Pancreas (tissue), 10 donors: ENCODE measurements at regions not wholly inside any gene's neighbourhood (a gene's known extent, or its start where the extent isn't known, plus 50 kb on each side); places are given as distances from the start of the nearest gene placed in this dataset.

Experiments
- ATAC-seq, 4 donors: fragments of 200-7000 bp; cut with Tn5 transposase; one replicate each; pipeline versions ENCODE4 v1.8.0 to v1.9.1; 2020; ENCODE audit warnings: mild to moderate bottlenecking in 4 of 4, moderate library complexity in 4 of 4
- DNase-seq, 6 donors: peaks; one replicate each; pipeline ENCODE4 v3.0.0-alpha.2; 2020
- FAIRE-seq: peaks from 2 replicates; lab custom pipeline; 2012; peaks lifted over from hg19 to GRCh38; lab: Jason Lieb, UNC
- H3K27ac ChIP-seq, 4 donors: fragments of 200-600 bp; sonication (generic); 1 replicate in 3 of 4; 2 replicates in 1 of 4; pipeline versions ENCODE4 v1.5.0 to v1.8.0; 2020
- H3K27me3 ChIP-seq, 4 donors: fragments of 200-600 bp; one replicate each; pipeline ENCODE4 v1.8.0; 2021
- H3K36me3 ChIP-seq, 3 donors: fragments of 200-600 bp; sonication (generic) in 1 of 3; one replicate each; pipeline versions ENCODE4 v1.5.0 to v1.8.0; 2020 to 2021
- H3K4me1 ChIP-seq, 3 donors: fragments of 200-600 bp; one replicate each; pipeline ENCODE4 v1.8.0; 2021
- H3K4me3 ChIP-seq, 4 donors: fragments of 200-600 bp; sonication (generic) in 2 of 4; one replicate each; pipeline versions ENCODE4 v1.5.0 to v1.8.0; 2020 to 2021
- H3K9me3 ChIP-seq, 4 donors: fragments of 200-600 bp; one replicate each; pipeline ENCODE4 v1.8.0; 2021
- WGBS, 2 donors: extraction: QIAGEN DNeasy Blood & Tissue Kit; methylation state at CpG; one replicate each; pipeline ENCODE4 v1.1.7; 2013; 5-methylcytosine and 5-hydroxymethylcytosine counted together
- intact Hi-C, 3 donors: fragments of 100-400 bp; cut with DNase I; formaldehyde crosslinking; loops; one replicate each; pipeline versions ENCODE4 v1.11.1 to v1.14.2; 2022
- TF ChIP-seq, protein P1 (sequence below), 4 donors: fragments of 200-600 bp; sonication (generic) in 3 of 4; IDR thresholded peaks; one replicate each; pipeline versions ENCODE4 v1.5.0 to v1.8.0; 2021; ENCODE audit warnings: antibody characterized with exemption in 4 of 4
- donor health status: healthy with polysubstance abuse.
- donor health status: DM: no; HTN: no; CAD: no; lungs with moderate emphysema.
- donor health status: DM: no; HTN: no; CAD: no.
- donor health status: control.
- donor health status: control.
- donor health status: Bipolar disorder and iron deficiency.
- donor health status: DM: yes; HTN: yes; CAD: no.
- donor health status: DM: no; HTN: no; CAD: no.
- donor health status: DM: no; HTN: no; CAD: no.
- donor health status: DM: yes; HTN: yes; CAD: no.

DNA sequence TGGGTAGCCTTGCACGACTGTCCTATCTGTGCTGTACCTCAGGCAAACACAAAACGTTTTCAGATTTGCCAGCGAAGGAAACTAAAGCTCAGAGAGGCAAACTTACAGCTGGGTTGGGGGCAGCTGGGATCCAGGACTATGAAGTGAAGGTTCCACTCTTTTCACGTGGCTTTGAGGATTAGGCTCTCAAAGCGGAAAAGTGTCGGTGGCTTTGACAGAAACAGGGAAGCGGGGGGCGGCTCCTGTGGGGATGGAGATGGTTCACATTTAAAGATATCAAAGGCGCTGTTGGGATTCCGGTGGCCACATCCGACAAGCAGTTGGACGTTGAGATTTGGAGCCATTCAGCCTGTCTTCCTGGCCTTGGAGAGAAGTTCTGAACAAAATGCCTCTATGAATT is 958.3 kb upstream of the ZNF722 start:
- DNase-seq: no peak

DNA sequence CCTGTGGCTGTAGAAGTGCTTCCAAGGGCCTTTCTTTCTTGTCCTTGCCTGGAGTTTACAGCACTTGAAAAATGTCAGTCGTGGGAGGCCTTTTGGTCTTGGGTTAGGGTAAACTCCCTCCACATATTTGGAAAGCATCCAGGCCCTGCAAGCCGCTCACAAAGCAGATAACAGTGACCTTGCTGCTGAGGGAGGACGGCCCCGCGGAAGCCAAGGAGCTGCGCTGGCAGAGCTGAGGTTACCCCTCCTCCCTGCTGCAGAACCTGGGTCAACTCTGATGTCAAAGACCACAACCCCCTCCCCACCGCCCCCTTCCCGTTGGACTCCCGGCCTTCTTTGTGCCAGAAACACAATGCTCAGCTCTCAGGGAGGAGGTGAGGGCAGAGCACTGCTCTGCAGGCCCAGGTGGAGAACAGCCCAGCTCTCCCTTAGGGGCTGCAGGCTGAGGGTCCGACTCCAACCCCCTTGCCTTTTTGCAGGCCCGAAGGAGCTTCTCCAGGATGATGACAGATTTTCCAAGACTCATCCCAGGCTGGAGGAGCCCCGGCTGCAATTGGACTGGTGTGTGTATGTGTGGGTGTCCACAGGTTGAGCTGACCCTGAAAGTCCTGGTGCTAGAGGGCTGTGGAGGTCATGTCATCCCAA is 957.6 kb upstream of the ZNF722 start:
- no peaks in the 10 kb centered on the region for H3K9me3 ChIP-seq
- TF ChIP-seq, protein P1, sequence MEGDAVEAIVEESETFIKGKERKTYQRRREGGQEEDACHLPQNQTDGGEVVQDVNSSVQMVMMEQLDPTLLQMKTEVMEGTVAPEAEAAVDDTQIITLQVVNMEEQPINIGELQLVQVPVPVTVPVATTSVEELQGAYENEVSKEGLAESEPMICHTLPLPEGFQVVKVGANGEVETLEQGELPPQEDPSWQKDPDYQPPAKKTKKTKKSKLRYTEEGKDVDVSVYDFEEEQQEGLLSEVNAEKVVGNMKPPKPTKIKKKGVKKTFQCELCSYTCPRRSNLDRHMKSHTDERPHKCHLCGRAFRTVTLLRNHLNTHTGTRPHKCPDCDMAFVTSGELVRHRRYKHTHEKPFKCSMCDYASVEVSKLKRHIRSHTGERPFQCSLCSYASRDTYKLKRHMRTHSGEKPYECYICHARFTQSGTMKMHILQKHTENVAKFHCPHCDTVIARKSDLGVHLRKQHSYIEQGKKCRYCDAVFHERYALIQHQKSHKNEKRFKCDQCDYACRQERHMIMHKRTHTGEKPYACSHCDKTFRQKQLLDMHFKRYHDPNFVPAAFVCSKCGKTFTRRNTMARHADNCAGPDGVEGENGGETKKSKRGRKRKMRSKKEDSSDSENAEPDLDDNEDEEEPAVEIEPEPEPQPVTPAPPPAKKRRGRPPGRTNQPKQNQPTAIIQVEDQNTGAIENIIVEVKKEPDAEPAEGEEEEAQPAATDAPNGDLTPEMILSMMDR (IDR thresholded peaks at IDR 0.05): no peak
- H3K4me3 ChIP-seq: no peak overlapping the region
- FAIRE-seq: no peak
- H3K27ac ChIP-seq: no peak overlapping the region
- DNase-seq: no peak
- intact Hi-C loops: loop anchor here in 1 of 3 donors (10.0 kb wide), 1 partner anchor 56 kb away; no protein-coding TSS in a partner anchor
- H3K36me3 ChIP-seq: no peaks in the 10 kb centered on the region
- no peak for ATAC-seq
- H3K27me3 ChIP-seq: no peaks in the 10 kb centered on the region
- WGBS, 2 donors: 49 to 54% methylated on average over 12 of the region's 12 CpGs
- H3K4me1 ChIP-seq: no peaks in the 10 kb centered on the region

More for the DNA sequence above, 958.3 kb upstream of the ZNF722 start:
- Histone ChIP-seq H3K27ac (no peak overlapping the region), H3K9me3 (no peaks in the 10 kb centered on the region), H3K4me3 (no peak overlapping the region), H3K27me3 (no peaks in the 10 kb centered on the region), H3K4me1 (no peaks in the 10 kb centered on the region), H3K36me3 (no peaks in the 10 kb centered on the region)
- 61 to 69% methylated on average over 12 of the region's 12 CpGs for WGBS, 2 donors
- intact Hi-C loops: loop anchor here in 1 of 3 donors (10.0 kb wide), 1 partner anchor 56 kb away; no protein-coding TSS in a partner anchor
- no peak for ATAC-seq
- FAIRE-seq: no peak
- TF ChIP-seq, protein P1 (IDR thresholded peaks at IDR 0.05): no peak

DNA sequence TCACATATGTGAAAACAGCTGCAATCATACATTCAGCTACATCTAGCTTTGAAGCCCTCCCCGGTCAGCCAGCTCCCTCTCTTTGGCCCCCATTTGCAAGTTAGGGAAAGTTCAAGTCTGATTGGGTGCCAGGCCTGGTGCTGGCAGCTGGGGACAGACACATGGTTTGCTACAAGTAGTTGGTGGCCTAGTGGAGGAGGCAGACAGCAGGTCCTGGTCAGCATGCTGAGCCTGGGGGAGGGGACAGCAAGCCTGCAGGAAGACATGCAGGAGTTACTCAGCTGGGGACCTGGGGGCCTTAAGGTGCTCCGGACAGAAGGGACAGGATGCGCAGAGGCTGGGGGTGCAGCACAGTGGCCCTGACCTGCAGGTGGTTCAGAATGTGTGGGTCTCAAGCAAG is 956.9 kb upstream of the ZNF722 start:
- Histone ChIP-seq H3K9me3 (no peaks in the 10 kb centered on the region), H3K4me1 (no peaks in the 10 kb centered on the region), H3K27ac (no peak overlapping the region), H3K36me3 (no peaks in the 10 kb centered on the region), H3K4me3 (no peak overlapping the region), H3K27me3 (no peaks in the 10 kb centered on the region)
- intact Hi-C loops: loop anchor here in 1 of 3 donors (10.0 kb wide), 1 partner anchor 57 kb away; no protein-coding TSS in a partner anchor
- FAIRE-seq (no peak), DNase-seq (no peak), ATAC-seq (no peak)
- WGBS, 2 donors: 75 to 87% methylated on average over 3 of the region's 3 CpGs
- TF ChIP-seq, protein P1 (IDR thresholded peaks at IDR 0.05): no peak

DNA sequence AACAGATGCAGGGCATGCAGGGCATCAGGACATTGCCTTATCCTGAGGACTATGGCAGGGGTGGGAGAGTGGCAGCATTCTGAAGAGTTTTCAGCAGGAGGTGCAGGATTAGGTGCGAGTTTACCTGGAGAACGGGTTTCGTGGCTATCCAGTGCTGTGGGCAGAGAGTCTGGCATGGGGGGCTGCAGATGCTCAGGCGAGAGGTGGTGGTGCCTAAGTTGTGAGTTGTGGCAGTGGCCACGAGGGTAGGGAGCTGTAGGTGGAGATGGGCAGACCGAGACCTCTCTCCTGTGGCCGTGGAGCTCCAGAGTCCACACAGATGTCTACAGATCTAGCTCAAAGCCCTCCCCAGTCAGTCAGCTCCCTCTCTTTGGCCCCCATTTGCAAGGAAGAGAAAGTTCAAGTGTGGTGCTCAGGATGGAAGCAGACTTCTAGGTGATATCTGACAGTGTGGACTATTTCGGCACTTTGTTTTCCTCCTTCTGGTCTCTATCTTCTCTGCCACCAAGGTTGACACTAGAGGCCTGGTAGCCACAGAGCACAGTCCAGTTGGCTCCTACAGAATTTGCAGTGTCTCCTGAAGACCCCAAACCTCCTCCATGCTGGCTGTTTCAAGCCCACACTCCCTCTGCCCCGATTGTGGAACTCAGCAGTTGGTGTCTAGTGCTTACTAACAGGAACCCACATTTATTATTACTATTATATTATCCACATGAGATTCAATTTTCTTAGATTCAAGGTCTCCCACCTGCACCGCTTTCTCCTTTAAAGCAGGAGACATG is 955.7 kb upstream of the ZNF722 start:
- no peaks in the 10 kb centered on the region for H3K36me3 ChIP-seq
- no peak overlapping the region for H3K27ac ChIP-seq
- no peaks in the 10 kb centered on the region for H3K4me1 ChIP-seq
- TF ChIP-seq, protein P1 (IDR thresholded peaks at IDR 0.05): no peak
- intact Hi-C loops: loop anchor here in 1 of 3 donors (10.0 kb wide), 1 partner anchor 58 kb away; no protein-coding TSS in a partner anchor
- 48 to 61% methylated on average over 10 of the region's 10 CpGs for WGBS, 2 donors
- H3K27me3 ChIP-seq: no peaks in the 10 kb centered on the region
- FAIRE-seq (no peak), ATAC-seq (no peak), DNase-seq (no peak)
- H3K4me3 ChIP-seq: no peak overlapping the region
- no peaks in the 10 kb centered on the region for H3K9me3 ChIP-seq
